Brain microvascular endothelial cell (primary cell): ENCODE measurements at regions not wholly inside any gene's neighbourhood (a gene's known extent, or its start where the extent isn't known, plus 50 kb on each side); places are given as distances from the start of the nearest gene placed in this dataset.

ENCODE experiments used
- DNase-seq: peaks from one replicate; pipeline ENCODE4 v3.0.0-alpha.2; 2020
- H3K27ac ChIP-seq: fragments of 250-450 bp; sonication (Bioruptor Pico); 2 replicates; pipeline ENCODE4 v1.5.1; 2020; ENCODE audit warnings: mild to moderate bottlenecking, moderate library complexity
- H3K27me3 ChIP-seq: fragments of 250-450 bp; sonication (Bioruptor Pico); replicated peaks from 2 replicates; pipeline ENCODE4 v1.5.1; 2020; ENCODE audit warnings: mild to moderate bottlenecking
- H3K36me3 ChIP-seq: fragments of 250-450 bp; sonication (Bioruptor Pico); replicated peaks from 2 replicates; pipeline ENCODE4 v1.5.1; 2020; ENCODE audit warnings: mild to moderate bottlenecking
- H3K4me3 ChIP-seq: 2 replicates; pipeline ENCODE4 v1.5.1; 2011; ENCODE audit warnings: low read depth, mild to moderate bottlenecking, control low read depth, low read length, moderate library complexity
- in situ Hi-C: cut with HindIII; loops from 2 replicates; pipeline ENCODE4 v1.10.0; 2017; ENCODE audit warnings: low sequenced_read_pairs, low pct_ligation_motif_present
- TF ChIP-seq, protein P1 (sequence below): IDR thresholded peaks from 2 replicates; pipeline ENCODE4 v1.5.1; 2011; ENCODE audit warnings: low read depth, mild to moderate bottlenecking, moderate library complexity, low read length, control low read depth, inconsistent platforms; ENCODE audit errors: missing control alignments

GRCh38 chr9:87381050-87381711, 116.5 kb upstream of the DAPK1 start:
- no peak for DNase-seq
- Histone ChIP-seq H3K4me3 (no peak overlapping the region), H3K27ac (no peak overlapping the region), H3K36me3 (no peaks in the 10 kb centered on the region), H3K27me3 (no peaks in the 10 kb centered on the region)
- TF ChIP-seq, protein P1, sequence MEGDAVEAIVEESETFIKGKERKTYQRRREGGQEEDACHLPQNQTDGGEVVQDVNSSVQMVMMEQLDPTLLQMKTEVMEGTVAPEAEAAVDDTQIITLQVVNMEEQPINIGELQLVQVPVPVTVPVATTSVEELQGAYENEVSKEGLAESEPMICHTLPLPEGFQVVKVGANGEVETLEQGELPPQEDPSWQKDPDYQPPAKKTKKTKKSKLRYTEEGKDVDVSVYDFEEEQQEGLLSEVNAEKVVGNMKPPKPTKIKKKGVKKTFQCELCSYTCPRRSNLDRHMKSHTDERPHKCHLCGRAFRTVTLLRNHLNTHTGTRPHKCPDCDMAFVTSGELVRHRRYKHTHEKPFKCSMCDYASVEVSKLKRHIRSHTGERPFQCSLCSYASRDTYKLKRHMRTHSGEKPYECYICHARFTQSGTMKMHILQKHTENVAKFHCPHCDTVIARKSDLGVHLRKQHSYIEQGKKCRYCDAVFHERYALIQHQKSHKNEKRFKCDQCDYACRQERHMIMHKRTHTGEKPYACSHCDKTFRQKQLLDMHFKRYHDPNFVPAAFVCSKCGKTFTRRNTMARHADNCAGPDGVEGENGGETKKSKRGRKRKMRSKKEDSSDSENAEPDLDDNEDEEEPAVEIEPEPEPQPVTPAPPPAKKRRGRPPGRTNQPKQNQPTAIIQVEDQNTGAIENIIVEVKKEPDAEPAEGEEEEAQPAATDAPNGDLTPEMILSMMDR: no peak
- in situ Hi-C loops: no loop called here

GRCh38 chr9:87381746-87382145, 115.9 kb upstream of the DAPK1 start:
- in situ Hi-C loops: no loop called here
- H3K4me3 ChIP-seq: no peak overlapping the region
- DNase-seq: no peak
- no peaks in the 10 kb centered on the region for H3K27me3 ChIP-seq
- H3K36me3 ChIP-seq: no peaks in the 10 kb centered on the region
- no peak overlapping the region for H3K27ac ChIP-seq
- TF ChIP-seq, protein P1: no peak

DNA sequence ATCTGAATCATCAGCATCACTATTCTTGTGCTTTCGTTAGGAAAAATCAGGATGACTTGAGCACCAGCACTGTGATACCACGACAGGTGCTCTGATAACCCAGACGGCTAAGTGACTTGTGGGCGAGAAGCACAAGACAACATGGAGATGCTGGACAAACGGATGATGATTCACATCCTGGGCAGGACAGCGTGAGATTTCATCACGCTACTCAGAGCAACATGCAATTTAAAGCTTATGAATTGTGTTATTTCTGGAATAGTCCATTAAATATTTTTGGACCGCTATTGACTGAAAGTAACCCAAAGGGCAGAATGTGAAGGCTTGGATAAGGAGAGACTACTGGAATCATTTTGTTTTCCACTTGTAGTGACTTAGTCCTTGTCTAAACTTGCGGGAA, 114.8 kb upstream of the DAPK1 start:
- no peaks in the 10 kb centered on the region for H3K27me3 ChIP-seq
- peak; percentile 77 for DNase-seq
- TF ChIP-seq, protein P1: no peak
- H3K27ac ChIP-seq: no peak overlapping the region
- no peaks in the 10 kb centered on the region for H3K36me3 ChIP-seq
- in situ Hi-C loops: no loop called here
- no peak overlapping the region for H3K4me3 ChIP-seq

- Histone ChIP-seq H3K27me3 (no peaks in the 10 kb centered on the region), H3K27ac (no peak overlapping the region), H3K36me3 (no peaks in the 10 kb centered on the region), H3K4me3 (no peak overlapping the region)
- in situ Hi-C loops: no loop called here
- TF ChIP-seq, protein P1: no peak
- no peak for DNase-seq
Measured at GRCh38 chr9:87383344-87384150, 114.1 kb upstream of the DAPK1 start.

DNA sequence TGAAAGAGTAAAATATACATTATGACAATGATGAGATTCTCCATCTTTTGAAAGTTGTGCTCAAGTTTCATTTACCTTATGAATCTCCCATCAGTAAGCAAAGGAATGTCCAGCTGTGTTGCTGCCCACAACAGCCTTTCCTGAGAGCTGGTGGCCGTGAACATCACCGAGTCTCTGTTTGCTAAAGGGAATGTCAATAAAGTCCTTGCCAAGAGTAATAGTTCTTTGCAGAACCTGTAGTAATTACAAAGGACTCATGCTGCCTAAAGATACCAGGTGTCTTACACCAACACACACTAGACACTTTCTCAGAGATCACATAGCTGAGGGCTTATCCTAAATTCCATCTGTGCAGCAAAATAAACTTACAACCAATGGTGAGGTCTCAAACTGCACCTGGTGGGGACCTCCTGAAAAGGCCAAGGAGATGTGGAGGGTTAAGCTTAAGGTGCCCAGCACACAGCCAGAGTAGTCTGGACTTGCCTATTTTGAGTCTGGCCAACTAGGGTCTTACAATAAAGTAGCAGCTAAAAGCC, 111.1 kb upstream of the DAPK1 start:
- DNase-seq: no peak
- H3K27me3 ChIP-seq: no peaks in the 10 kb centered on the region
- no peak overlapping the region for H3K4me3 ChIP-seq
- H3K36me3 ChIP-seq: no peaks in the 10 kb centered on the region
- in situ Hi-C loops: no loop called here
- no peak overlapping the region for H3K27ac ChIP-seq
- TF ChIP-seq, protein P1: no peak
